Adipocyte (in vitro differentiated cells): ENCODE measurements at regions not wholly inside any gene's neighbourhood (a gene's known extent, or its start where the extent isn't known, plus 50 kb on each side); places are given as distances from the start of the nearest gene placed in this dataset.
A peak's percentile ranks its signal among the peaks of the same experiment; 100 is the strongest.

Experiments used
- DNase-seq: peaks from one replicate; pipeline ENCODE4 v3.0.0-alpha.2; 2015; ENCODE audit warnings: low read depth
- H3K27me3 ChIP-seq: replicated peaks from 2 replicates; pipeline ENCODE4 v1.7.0; 2013; ENCODE audit warnings: mild to moderate bottlenecking, low read length, moderate library complexity; ENCODE audit not compliant: control insufficient read depth, insufficient read depth
- H3K36me3 ChIP-seq: 2 replicates; pipeline ENCODE4 v1.7.0; 2013; ENCODE audit warnings: low read length, mild to moderate bottlenecking, moderate library complexity; ENCODE audit not compliant: control insufficient read depth, insufficient read depth, severe bottlenecking
- H3K4me1 ChIP-seq: 2 replicates; pipeline ENCODE4 v1.7.0; 2013; ENCODE audit warnings: mild to moderate bottlenecking, low read length, moderate library complexity; ENCODE audit not compliant: control insufficient read depth, insufficient read depth
- H3K4me3 ChIP-seq: 2 replicates; pipeline ENCODE4 v1.7.0; 2013; ENCODE audit warnings: mild to moderate bottlenecking, low read length, moderate library complexity
- H3K9ac ChIP-seq: 2 replicates; pipeline ENCODE4 v1.7.0; 2013; ENCODE audit warnings: mild to moderate bottlenecking, low read length, moderate library complexity
- H3K9me3 ChIP-seq: 2 replicates; pipeline ENCODE4 v1.7.0; 2013; ENCODE audit warnings: mild to moderate bottlenecking, low read length, moderate library complexity; ENCODE audit not compliant: control insufficient read depth

DNA sequence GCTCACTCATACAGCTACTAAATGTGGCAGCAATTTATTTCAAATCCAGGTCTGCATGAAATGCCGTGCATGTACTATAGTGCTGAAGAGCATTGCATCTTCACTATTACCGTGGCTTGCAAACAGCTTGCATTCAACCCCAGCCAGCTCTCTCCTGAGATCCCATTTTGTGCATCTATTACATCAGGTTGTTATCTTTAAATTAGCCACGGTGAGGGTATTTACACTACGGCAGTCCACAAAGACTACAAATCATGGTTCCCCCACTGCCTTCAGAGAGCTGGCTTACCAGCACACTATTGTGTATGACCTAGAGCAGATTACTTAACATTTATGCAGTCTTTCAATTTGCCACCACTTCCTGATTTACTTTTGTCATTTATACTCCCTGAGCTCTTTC is 621.3 kb upstream of the LRATD1 start:
- no peaks in the 10 kb centered on the region for H3K36me3 ChIP-seq
- no peak for DNase-seq
- H3K9ac ChIP-seq: no peak overlapping the region
- H3K4me3 ChIP-seq: no peak overlapping the region
- H3K9me3 ChIP-seq: no peaks in the 10 kb centered on the region
- H3K27me3 ChIP-seq: no peaks in the 10 kb centered on the region
- H3K4me1 ChIP-seq: no peaks in the 10 kb centered on the region

DNA sequence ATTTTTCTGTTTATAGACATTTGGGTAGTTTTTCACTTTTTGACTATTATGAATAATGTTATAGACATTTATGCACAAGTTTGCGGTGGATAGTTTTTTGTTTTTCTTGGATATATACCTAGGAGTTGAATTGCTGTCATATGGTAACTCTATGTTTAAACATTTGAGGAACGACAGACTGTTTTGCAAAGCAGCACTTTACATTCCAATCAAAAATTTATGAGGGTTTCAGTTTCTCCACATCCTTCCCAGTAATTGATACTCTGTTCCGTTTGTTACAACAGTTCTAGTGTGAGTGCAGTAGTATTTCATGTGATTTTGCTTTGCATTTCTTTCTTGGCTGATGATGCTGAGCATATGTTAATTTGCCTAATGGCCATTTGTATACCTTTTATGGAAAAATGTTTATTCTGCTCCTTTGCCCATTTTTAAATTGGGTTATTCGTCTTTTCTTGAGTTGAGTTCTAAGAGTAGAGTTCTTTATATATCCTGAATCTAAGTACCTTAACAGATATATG is 617.3 kb upstream of the LRATD1 start:
- Histone ChIP-seq H3K36me3 (no peaks in the 10 kb centered on the region), H3K4me1 (no peaks in the 10 kb centered on the region), H3K4me3 (no peak overlapping the region), H3K9me3 (no peaks in the 10 kb centered on the region), H3K27me3 (no peaks in the 10 kb centered on the region), H3K9ac (no peak overlapping the region)
- DNase-seq: no peak

DNA sequence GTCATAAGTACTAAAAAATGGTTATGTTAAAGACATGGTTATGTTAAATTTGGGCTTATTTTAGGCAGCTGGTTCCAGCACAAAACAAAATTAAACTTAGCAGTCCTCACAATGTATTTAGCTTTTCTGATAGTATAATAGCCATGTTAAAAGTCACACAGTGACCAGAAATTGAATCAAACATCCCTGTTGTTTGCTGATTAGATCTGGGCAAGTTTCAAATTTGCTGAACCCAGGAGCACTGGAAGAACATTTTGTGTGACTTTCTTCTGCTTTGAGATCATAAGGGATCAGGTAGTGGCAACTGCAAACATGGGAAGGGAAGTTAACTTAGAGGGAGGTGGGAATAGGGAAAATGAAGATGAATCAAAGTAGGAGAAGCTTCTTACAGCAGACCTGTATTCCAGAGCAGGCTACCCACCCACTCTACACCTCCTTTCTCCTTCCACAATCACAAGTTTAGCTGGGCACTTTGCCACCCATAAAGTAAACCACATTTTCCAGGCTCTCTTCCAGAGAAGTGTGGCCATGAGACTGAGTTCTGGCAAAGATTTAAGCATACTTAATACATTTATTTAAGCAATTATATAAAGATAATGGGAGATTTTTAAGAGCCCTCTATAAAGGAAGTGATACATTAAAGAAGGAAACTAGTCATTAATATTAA is 616.1 kb upstream of the LRATD1 start:
- H3K27me3 ChIP-seq: no peaks in the 10 kb centered on the region
- no peaks in the 10 kb centered on the region for H3K9me3 ChIP-seq
- no peaks in the 10 kb centered on the region for H3K4me1 ChIP-seq
- no peaks in the 10 kb centered on the region for H3K36me3 ChIP-seq
- DNase-seq: peak; percentile 24
- H3K4me3 ChIP-seq: no peak overlapping the region
- no peak overlapping the region for H3K9ac ChIP-seq

DNA sequence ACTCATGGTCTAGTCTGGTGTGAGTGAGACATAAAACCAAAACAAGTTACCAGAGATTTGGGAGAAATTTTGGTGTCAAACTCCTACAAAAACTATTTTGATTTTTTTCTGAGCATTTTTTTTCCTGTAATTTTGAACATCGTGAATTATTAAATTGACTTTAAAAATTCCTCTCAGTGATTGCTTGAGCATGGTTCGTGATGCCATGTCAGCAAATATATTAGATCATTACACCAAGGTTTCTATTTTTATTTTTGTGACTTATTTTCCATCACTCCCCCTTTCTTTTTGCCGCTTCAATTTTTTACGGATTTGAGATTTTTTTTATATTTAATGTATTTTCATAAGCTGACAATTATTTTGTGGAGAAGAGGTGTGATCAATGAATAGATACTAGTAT is 613.9 kb upstream of the LRATD1 start:
- Histone ChIP-seq H3K4me3 (no peak overlapping the region), H3K27me3 (no peaks in the 10 kb centered on the region)

DNA sequence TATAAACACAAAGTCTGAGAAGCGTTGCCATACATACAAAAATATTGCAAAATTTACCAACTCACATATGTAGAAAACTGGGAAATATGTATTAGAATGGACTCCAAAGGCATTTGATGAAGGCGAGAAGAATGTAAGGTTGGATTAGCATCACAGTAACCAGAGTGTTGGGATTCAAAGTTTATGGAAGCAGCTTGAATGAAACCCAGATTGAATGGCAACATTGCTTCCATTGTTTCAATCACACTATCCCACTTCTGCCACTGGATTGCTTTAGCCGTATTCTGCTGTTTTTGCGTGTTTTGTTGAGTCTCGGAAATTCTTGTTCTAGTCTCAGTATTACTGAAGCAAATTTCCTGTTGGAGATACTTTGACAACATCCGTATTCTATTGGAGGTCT is 609.0 kb upstream of the LRATD1 start:
- no peak for DNase-seq
- Histone ChIP-seq H3K4me1 (no peaks in the 10 kb centered on the region), H3K9me3 (peaks cover 3% of the 10 kb centered on the region), H3K36me3 (no peaks in the 10 kb centered on the region), H3K4me3 (no peak overlapping the region), H3K9ac (no peak overlapping the region), H3K27me3 (no peaks in the 10 kb centered on the region)

More for the DNA sequence above, 613.9 kb upstream of the LRATD1 start:
- Histone ChIP-seq H3K9ac (no peak overlapping the region), H3K9me3 (no peaks in the 10 kb centered on the region), H3K4me1 (no peaks in the 10 kb centered on the region), H3K36me3 (no peaks in the 10 kb centered on the region)
- DNase-seq: no peak

DNA sequence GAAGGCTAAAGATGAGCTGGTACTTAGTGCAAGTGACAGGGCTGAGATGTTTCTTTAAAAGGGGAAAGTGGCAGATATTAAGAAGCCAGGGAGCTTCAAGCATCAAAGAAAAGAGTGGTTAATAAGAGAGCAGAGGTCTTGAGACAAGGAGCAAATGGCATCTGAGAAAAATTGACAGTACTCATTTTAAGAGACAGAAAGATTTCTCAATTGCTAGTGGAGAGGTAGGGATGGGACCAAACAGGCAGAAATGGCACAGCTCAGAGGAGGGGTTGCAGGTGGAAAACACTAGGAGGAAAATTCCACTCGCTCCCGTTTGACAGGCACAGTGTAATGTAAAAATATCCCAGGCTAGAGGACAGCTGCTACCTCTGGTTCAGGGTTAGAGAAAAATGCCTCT is 593.4 kb upstream of the LRATD1 start:
- Histone ChIP-seq H3K9me3 (no peaks in the 10 kb centered on the region), H3K36me3 (no peaks in the 10 kb centered on the region), H3K4me1 (no peaks in the 10 kb centered on the region), H3K27me3 (no peaks in the 10 kb centered on the region), H3K9ac (no peak overlapping the region), H3K4me3 (no peak overlapping the region)
- DNase-seq: no peak

DNA sequence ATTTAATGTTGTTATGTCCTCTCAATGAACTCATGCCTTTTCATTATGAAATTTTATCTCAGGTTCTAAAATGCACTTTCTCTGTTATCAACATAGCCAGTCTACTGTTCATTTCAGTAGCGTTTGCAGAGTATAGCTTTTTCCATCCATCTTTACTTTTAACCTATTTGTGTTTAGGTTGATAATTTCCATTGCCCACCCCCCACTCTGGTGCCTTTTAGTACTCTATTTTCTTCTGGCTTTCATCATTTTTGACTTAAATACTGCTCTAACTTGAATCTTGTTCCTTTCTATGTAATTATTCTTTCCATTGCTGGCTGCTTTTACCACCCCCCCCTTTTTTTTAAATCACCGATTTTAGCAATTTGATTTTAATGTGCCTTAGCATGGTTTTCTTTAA is 585.0 kb upstream of the LRATD1 start:
- H3K9me3 ChIP-seq: no peaks in the 10 kb centered on the region
- DNase-seq: no peak
- no peaks in the 10 kb centered on the region for H3K4me1 ChIP-seq
- H3K27me3 ChIP-seq: no peaks in the 10 kb centered on the region
- H3K36me3 ChIP-seq: no peaks in the 10 kb centered on the region
- no peak overlapping the region for H3K9ac ChIP-seq
- H3K4me3 ChIP-seq: no peak overlapping the region

DNA sequence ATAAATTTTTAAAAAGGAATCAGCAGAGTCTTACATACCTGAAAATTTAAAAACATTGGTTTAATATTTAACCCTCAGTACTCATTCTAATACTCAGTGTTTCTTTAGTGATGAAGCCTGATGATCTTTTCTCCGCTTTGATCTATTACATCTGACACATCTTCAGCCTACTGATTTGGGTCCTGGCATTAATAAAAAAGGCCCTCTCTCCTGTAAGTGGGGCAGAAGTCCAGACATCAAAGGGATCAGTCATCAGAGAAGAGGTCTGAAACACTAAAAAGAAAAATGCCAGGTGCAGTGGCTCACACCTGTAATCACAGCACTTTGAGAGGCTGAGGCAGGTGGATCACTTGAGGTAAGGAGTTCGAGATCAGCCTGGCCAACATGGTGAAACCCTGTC is 581.1 kb upstream of the LRATD1 start:
- Histone ChIP-seq H3K9me3 (no peaks in the 10 kb centered on the region), H3K36me3 (no peaks in the 10 kb centered on the region), H3K9ac (no peak overlapping the region), H3K4me3 (no peak overlapping the region), H3K27me3 (no peaks in the 10 kb centered on the region), H3K4me1 (no peaks in the 10 kb centered on the region)
- no peak for DNase-seq

DNA sequence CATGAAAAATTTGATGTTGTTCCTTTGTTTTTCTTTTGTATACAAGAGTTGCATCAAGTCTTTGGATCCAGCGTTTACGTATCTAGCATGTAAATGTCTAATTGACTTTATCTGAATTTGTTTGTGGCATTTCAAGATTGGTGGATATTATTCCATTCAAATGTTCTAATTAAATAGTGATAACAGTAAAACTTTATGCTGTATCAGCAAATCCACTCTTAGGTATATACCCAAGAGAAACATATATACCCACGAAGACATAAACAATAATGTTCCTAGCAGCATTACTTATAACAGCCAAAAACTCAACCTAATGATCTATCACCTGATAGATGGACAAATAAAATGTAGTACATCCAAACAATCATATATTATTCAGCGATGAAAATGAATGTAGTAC is 579.4 kb upstream of the LRATD1 start:
- Histone ChIP-seq H3K27me3 (no peaks in the 10 kb centered on the region), H3K4me1 (no peaks in the 10 kb centered on the region), H3K36me3 (no peaks in the 10 kb centered on the region), H3K9ac (no peak overlapping the region), H3K9me3 (no peaks in the 10 kb centered on the region), H3K4me3 (no peak overlapping the region)
- no peak for DNase-seq

DNA sequence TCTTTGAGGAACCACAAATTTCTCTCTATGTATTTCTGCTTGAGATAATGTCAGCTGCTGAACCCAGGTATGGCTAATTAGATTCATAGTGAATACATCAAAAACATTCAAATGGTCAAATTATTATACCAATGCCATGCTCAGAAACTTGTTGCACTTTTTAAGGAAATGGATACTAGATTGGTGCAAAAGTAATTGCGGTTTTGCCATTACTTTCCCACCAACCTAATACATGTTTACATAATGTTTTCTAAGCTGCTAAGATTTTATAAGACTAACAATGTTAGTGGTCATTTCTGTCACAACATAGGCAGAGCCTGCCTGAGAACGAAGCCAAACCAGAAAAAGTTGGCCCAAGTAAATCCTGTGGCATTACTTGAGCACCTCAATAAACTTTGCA is 568.2 kb upstream of the LRATD1 start:
- no peaks in the 10 kb centered on the region for H3K27me3 ChIP-seq
- H3K9me3 ChIP-seq: no peaks in the 10 kb centered on the region
- DNase-seq: no peak
- H3K9ac ChIP-seq: no peak overlapping the region
- no peaks in the 10 kb centered on the region for H3K36me3 ChIP-seq
- H3K4me1 ChIP-seq: no peaks in the 10 kb centered on the region
- no peak overlapping the region for H3K4me3 ChIP-seq

DNA sequence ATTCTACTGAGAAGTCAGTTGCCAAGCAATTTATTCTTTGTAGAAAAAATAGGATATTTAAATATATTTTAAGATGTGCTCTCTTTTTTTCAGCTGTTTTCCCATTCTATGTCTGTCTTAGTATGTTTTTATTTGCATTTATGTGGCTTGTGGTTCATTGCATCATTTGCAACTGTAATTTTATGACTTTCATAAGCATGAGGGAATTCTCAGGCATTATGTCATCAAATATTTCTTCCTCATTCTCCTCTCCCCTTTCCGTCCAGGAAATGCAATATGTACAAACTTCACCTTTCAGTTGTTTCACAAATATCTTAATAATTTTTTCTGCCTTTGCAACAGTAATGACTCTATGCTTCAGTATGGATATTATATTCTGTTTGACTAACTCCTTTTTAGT is 560.2 kb upstream of the LRATD1 start:
- DNase-seq: peak; percentile 16
- H3K4me3 ChIP-seq: no peak overlapping the region
- no peaks in the 10 kb centered on the region for H3K4me1 ChIP-seq
- no peaks in the 10 kb centered on the region for H3K27me3 ChIP-seq
- H3K36me3 ChIP-seq: no peaks in the 10 kb centered on the region
- no peaks in the 10 kb centered on the region for H3K9me3 ChIP-seq
- H3K9ac ChIP-seq: no peak overlapping the region

DNA sequence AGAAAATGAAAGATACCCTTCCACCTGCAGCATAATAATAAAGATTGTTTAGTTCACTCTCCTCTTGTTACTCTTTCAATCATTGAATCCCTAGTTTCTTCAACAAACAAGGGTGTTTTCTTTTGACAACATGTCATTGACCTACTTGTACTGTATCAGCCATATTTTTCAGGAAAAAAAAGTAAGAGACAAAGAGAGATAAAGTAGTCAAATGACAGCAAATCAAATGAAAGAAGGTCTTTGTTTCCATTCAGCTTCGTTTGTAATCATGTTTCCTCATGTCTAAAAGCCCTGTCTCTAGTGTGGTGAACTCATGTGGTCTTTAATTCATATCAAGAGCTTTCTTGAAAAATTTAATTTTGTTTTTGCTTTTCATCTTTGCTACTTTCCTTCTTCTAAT is 557.8 kb upstream of the LRATD1 start:
- H3K9ac ChIP-seq: no peak overlapping the region
- H3K27me3 ChIP-seq: no peaks in the 10 kb centered on the region
- DNase-seq: no peak
- H3K4me3 ChIP-seq: no peak overlapping the region
- H3K36me3 ChIP-seq: no peaks in the 10 kb centered on the region
- no peaks in the 10 kb centered on the region for H3K4me1 ChIP-seq
- H3K9me3 ChIP-seq: no peaks in the 10 kb centered on the region
